ENCODE measurements at regions not wholly inside any gene's neighbourhood (a gene's known extent, or its start where the extent isn't known, plus 50 kb on each side); places are given as distances from the start of the nearest gene placed in this dataset.
"Not testable (repeated sequence)": the region's sequence is repeated elsewhere in the genome, so short reads cannot be mapped to it uniquely, and the experiment has no call there.

- no peak for DNase-seq
These were observed 152.3 kb upstream of the MYRIP start for GRCh38 chr3:39657075-39657474.

DNA sequence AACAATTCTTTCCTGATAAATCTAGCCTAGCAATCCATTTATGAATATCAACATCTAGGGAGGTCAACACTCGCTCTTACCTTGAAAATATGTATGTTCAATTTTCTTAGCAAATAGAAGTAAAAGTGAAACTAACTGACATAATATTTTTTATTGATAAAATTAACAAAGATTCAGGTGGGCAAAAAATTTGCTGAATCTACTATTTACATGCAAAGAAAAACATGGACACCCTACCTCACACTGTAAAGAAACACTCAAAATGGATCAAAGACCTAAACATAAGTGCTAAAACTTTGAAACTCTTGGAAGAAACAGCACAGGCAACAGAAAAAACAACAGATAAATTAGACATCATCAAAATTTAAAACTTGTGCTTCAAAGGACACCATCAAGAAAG, 151.6 kb upstream of the MYRIP start:
- DNase-seq, result no peak

- DNase-seq, result no peak
These were observed 144.5 kb upstream of the MYRIP start for GRCh38 chr3:39664931-39665330.

GRCh38 chr3:39665441-39665840, 144.0 kb upstream of the MYRIP start:
- no peak for DNase-seq

DNA sequence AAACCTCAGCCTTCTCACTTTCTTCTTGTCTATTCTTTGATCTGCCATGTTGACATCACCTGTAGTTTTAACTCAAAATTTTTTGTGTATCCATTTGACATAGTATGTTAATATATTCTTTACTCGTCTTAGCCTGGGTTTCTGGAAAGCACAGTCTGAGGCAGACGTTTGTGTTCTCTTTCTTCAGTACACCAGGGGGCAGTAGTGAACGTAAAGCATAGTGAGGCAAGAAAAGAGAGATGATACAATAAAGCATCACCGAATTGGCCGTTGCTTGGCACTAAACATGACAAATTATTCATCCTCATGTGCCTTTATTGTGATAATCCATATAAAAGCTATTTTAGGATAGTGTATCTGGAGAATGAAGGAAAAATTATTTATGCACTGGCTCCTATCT, 141.0 kb upstream of the MYRIP start:
- DNase-seq, result peak; percentile 15

GRCh38 chr3:39671116-39671515, 138.3 kb upstream of the MYRIP start:
- DNase-seq, result no peak

DNA sequence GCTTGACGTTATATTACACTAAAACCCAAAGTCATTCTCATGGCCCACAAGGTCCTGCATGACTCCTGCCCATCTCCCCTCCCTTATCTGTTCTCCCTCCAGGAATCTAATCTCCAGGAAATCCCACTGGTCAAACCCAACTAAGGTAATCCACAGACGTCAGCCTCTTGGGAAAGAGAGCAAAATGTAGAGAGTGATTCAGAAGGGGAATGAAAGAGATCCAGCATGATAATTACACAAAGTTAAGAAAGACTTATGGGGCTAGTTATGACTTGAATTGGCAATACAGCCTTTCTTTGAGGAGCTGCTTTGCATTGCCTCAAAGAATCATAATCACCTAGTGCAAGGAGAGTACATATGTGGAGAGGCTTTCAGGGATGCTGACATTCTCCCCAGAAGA, 137.8 kb upstream of the MYRIP start:
- DNase-seq, result no peak

GRCh38 chr3:39705351-39705900, 104.0 kb upstream of the MYRIP start:
- no peak for DNase-seq

DNA sequence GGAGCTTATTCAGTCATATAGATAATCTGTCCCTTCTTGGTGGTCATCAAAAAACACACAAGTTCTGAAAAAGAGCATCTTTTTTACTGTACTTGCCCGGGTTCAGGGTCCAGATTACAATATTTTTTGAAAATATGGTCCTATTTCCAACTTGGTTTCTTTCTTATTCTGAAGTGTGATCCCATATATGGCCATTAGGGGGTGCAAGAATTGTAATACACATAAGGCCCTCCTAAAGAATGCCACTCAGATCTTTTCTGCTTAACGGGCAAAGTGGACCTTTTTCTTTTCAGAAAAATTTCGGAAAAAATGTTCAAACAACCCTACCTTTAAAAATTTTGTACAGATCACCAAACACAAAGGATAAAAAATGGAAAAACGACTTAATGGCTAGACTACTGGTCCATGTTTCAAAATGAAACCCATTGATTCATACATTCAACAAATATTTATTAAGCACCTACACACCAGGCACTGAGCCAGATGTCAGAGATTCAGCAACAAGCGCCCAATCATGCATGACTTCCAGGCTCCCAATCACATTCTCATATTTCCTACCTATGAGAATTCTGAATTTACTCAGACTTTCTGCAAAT, 102.0 kb upstream of the MYRIP start:
- DNase-seq, result no peak

GRCh38 chr3:39712413-39713048, 96.9 kb upstream of the MYRIP start:
- DNase-seq, result no peak

DNA sequence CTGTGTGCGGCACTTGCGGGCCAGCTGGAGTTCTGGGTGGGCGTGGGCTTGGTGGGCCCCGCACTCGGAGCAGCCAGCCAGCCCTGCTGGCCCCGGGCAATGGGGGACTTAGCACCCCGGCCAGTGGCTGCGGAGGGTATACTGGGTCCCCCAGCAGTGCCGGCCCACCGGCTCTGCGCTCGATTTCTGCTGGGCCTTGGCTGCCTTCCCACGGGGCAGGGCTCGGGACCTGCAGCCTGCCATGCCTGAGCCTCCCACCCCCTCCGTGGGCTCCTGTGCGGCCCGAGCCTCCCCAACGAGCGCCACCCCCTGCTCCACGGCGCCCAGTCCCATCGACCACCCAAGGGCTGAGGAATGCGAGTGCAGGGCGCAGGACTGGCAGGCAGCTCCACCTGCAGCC, 96.1 kb upstream of the MYRIP start:
- DNase-seq, result not testable (repeated sequence)

DNA sequence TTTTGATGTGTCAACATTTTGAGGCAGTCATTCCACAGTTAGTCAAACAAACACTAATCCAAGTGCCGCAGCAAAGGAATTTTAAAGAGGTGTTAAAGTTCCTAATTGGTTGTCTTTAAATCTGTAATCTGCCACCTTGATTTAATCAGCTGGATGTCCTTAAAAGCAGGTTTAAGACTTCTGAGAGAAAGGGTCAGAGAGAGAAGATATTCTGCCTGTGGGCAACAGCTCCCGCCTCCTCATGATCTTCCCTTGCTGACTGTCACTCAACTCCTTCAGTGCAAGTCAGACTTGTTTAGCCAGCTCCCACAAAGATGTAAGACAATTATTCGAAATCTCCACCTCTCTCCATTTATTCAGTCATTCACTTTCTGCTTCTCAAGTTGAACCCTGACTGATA, 92.6 kb upstream of the MYRIP start:
- no peak for DNase-seq

GRCh38 chr3:39718674-39719595, 90.5 kb upstream of the MYRIP start:
- no peak for DNase-seq

GRCh38 chr3:39721076-39721475, 88.3 kb upstream of the MYRIP start:
- no peak for DNase-seq

- DNase-seq, result no peak
These were observed 85.1 kb upstream of the MYRIP start for GRCh38 chr3:39724233-39724846.

- no peak for DNase-seq
These were observed 84.1 kb upstream of the MYRIP start for GRCh38 chr3:39725321-39725720.

DNA sequence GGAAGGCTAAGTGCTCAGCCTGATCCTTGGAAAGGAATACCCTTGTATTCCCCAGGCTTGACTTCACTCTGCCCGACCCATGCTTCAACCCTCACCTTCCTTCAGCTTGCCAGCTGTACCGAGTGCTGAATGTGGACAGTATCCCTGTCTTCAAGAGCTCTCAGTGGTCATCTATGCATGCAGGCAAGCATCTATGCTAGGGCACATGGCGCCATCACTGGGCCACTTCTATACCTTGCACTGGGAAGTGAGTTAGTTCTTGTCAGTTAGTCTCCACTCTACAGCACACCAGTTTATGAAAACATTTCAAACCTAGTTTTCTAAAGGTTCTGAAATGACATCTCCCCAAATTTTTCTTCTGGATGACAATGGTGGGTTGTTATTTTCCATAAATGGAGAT, 82.0 kb upstream of the MYRIP start:
- no peak for DNase-seq

- no peak for DNase-seq
These were observed 75.6 kb upstream of the MYRIP start for GRCh38 chr3:39733804-39734203.

GRCh38 chr3:39739658-39740057, 69.8 kb upstream of the MYRIP start:
- DNase-seq, result not testable (repeated sequence)

GRCh38 chr3:39744746-39745145, 64.7 kb upstream of the MYRIP start:
- DNase-seq, result no peak

GRCh38 chr3:39748002-39748401, 61.4 kb upstream of the MYRIP start:
- DNase-seq, result peak; percentile 0

GRCh38 chr3:39748763-39749162, 60.6 kb upstream of the MYRIP start:
- no peak for DNase-seq

GRCh38 chr3:39750712-39751111, 58.7 kb upstream of the MYRIP start:
- no peak for DNase-seq
